Dendritic cell treated with granulocyte-macrophage colony-stimulating factor and Interleukin-4, amounts not matched to agents 40 ng/mL and 50 ng/mL, for 4 days (primary cell): ENCODE measurements at regions not wholly inside any gene's neighbourhood (a gene's known extent, or its start where the extent isn't known, plus 50 kb on each side); places are given as distances from the start of the nearest gene placed in this dataset.

Experiments
- H3K27ac Mint-ChIP-seq: one replicate; pipeline ENCODE4 v1.8.0; 2022; ENCODE audit warnings: mild to moderate bottlenecking, mixed read lengths
- H3K27me3 Mint-ChIP-seq: one replicate; pipeline ENCODE4 v1.8.0; 2022; ENCODE audit warnings: mild to moderate bottlenecking, mixed read lengths
- H3K36me3 Mint-ChIP-seq: one replicate; pipeline ENCODE4 v1.8.0; 2022; ENCODE audit warnings: low read depth, mixed read lengths
- H3K4me1 Mint-ChIP-seq: one replicate; pipeline ENCODE4 v1.8.0; 2022; ENCODE audit warnings: low read depth, mixed read lengths
- H3K4me3 Mint-ChIP-seq: one replicate; pipeline ENCODE4 v1.8.0; 2022; ENCODE audit warnings: mild to moderate bottlenecking, moderate library complexity, mixed read lengths
- H3K9me3 Mint-ChIP-seq: one replicate; pipeline ENCODE4 v1.8.0; 2022; ENCODE audit warnings: mixed read lengths
- intact Hi-C: fragments of 100-400 bp; cut with micrococcal nuclease; formaldehyde crosslinking; loops from one replicate; pipeline ENCODE4 v1.15.0; 2022

GRCh38 chr16:66014221-66014620 lies 352.3 kb upstream of the CDH5 start:
- H3K4me1 Mint-ChIP-seq: no peaks in the 10 kb centered on the region
- no peak overlapping the region for H3K27ac Mint-ChIP-seq
- no peaks in the 10 kb centered on the region for H3K9me3 Mint-ChIP-seq
- H3K36me3 Mint-ChIP-seq: no peaks in the 10 kb centered on the region
- H3K4me3 Mint-ChIP-seq: no peak overlapping the region
- intact Hi-C loops: no loop called here
- H3K27me3 Mint-ChIP-seq: peaks cover 3% of the 10 kb centered on the region

- Mint-ChIP-seq H3K27me3 (peaks cover 3% of the 10 kb centered on the region), H3K27ac (no peak overlapping the region), H3K4me1 (no peaks in the 10 kb centered on the region), H3K4me3 (no peak overlapping the region), H3K36me3 (no peaks in the 10 kb centered on the region), H3K9me3 (no peaks in the 10 kb centered on the region)
- intact Hi-C loops: no loop called here
Observed at GRCh38 chr16:66013486-66013885, 353.0 kb upstream of the CDH5 start.

- no peak overlapping the region for H3K4me3 Mint-ChIP-seq
- no peaks in the 10 kb centered on the region for H3K9me3 Mint-ChIP-seq
- H3K27me3 Mint-ChIP-seq: peaks cover 5% of the 10 kb centered on the region
- no peaks in the 10 kb centered on the region for H3K4me1 Mint-ChIP-seq
- intact Hi-C loops: no loop called here
- H3K27ac Mint-ChIP-seq: no peak overlapping the region
- H3K36me3 Mint-ChIP-seq: no peaks in the 10 kb centered on the region
Observed at GRCh38 chr16:66008136-66008535, 358.4 kb upstream of the CDH5 start.

- Mint-ChIP-seq H3K27me3 (peaks cover 4% of the 10 kb centered on the region), H3K4me3 (no peak overlapping the region), H3K4me1 (no peaks in the 10 kb centered on the region), H3K27ac (no peak overlapping the region), H3K9me3 (no peaks in the 10 kb centered on the region), H3K36me3 (no peaks in the 10 kb centered on the region)
- intact Hi-C loops: no loop called here
Observed at GRCh38 chr16:66007717-66008116, 358.8 kb upstream of the CDH5 start.

- H3K27ac Mint-ChIP-seq: no peak overlapping the region
- H3K4me3 Mint-ChIP-seq: no peak overlapping the region
- no peaks in the 10 kb centered on the region for H3K36me3 Mint-ChIP-seq
- H3K4me1 Mint-ChIP-seq: no peaks in the 10 kb centered on the region
- intact Hi-C loops: no loop called here
- peaks cover 4% of the 10 kb centered on the region for H3K27me3 Mint-ChIP-seq
- H3K9me3 Mint-ChIP-seq: no peaks in the 10 kb centered on the region
Observed at GRCh38 chr16:66006485-66006884, 360.0 kb upstream of the CDH5 start.

- intact Hi-C loops: no loop called here
- no peak overlapping the region for H3K27ac Mint-ChIP-seq
- H3K4me1 Mint-ChIP-seq: no peaks in the 10 kb centered on the region
Observed at GRCh38 chr16:66004699-66005098, 361.8 kb upstream of the CDH5 start.

GRCh38 chr16:66003201-66003600 lies 363.3 kb upstream of the CDH5 start:
- Mint-ChIP-seq H3K4me3 (no peak overlapping the region), H3K27me3 (peaks cover 9% of the 10 kb centered on the region), H3K36me3 (no peaks in the 10 kb centered on the region), H3K9me3 (no peaks in the 10 kb centered on the region), H3K27ac (no peak overlapping the region), H3K4me1 (no peaks in the 10 kb centered on the region)
- intact Hi-C loops: no loop called here

More at GRCh38 chr16:66004699-66005098, 361.8 kb upstream of the CDH5 start:
- Mint-ChIP-seq H3K36me3 (no peaks in the 10 kb centered on the region), H3K27me3 (peaks cover 9% of the 10 kb centered on the region), H3K9me3 (no peaks in the 10 kb centered on the region), H3K4me3 (no peak overlapping the region)

- Mint-ChIP-seq H3K4me1 (no peaks in the 10 kb centered on the region), H3K27me3 (peaks cover 9% of the 10 kb centered on the region), H3K4me3 (no peak overlapping the region), H3K36me3 (no peaks in the 10 kb centered on the region), H3K27ac (no peak overlapping the region), H3K9me3 (no peaks in the 10 kb centered on the region)
- intact Hi-C loops: no loop called here
Observed at GRCh38 chr16:66002601-66003000, 363.9 kb upstream of the CDH5 start.

GRCh38 chr16:66001432-66001831 lies 365.1 kb upstream of the CDH5 start:
- no peaks in the 10 kb centered on the region for H3K4me1 Mint-ChIP-seq
- intact Hi-C loops: no loop called here
- H3K4me3 Mint-ChIP-seq: no peak overlapping the region
- peaks cover 9% of the 10 kb centered on the region for H3K27me3 Mint-ChIP-seq
- no peak overlapping the region for H3K27ac Mint-ChIP-seq
- H3K9me3 Mint-ChIP-seq: no peaks in the 10 kb centered on the region
- no peaks in the 10 kb centered on the region for H3K36me3 Mint-ChIP-seq

GRCh38 chr16:65998443-65998842 lies 368.0 kb upstream of the CDH5 start:
- Mint-ChIP-seq H3K9me3 (no peaks in the 10 kb centered on the region), H3K27ac (no peak overlapping the region), H3K27me3 (peaks cover 6% of the 10 kb centered on the region), H3K4me1 (no peaks in the 10 kb centered on the region), H3K4me3 (no peak overlapping the region), H3K36me3 (no peaks in the 10 kb centered on the region)
- intact Hi-C loops: no loop called here

- Mint-ChIP-seq H3K27me3 (peaks cover 7% of the 10 kb centered on the region), H3K27ac (no peak overlapping the region), H3K36me3 (no peaks in the 10 kb centered on the region), H3K9me3 (no peaks in the 10 kb centered on the region), H3K4me3 (no peak overlapping the region), H3K4me1 (no peaks in the 10 kb centered on the region)
- intact Hi-C loops: no loop called here
Observed at GRCh38 chr16:65994291-65994690, 372.2 kb upstream of the CDH5 start.

- Mint-ChIP-seq H3K27me3 (peaks cover 7% of the 10 kb centered on the region), H3K36me3 (no peaks in the 10 kb centered on the region), H3K4me1 (no peaks in the 10 kb centered on the region), H3K27ac (no peak overlapping the region), H3K9me3 (no peaks in the 10 kb centered on the region), H3K4me3 (no peak overlapping the region)
- intact Hi-C loops: no loop called here
Observed at GRCh38 chr16:65991149-65991701, 375.3 kb upstream of the CDH5 start.

GRCh38 chr16:65989861-65990604 lies 376.5 kb upstream of the CDH5 start:
- Mint-ChIP-seq H3K9me3 (no peaks in the 10 kb centered on the region), H3K4me1 (no peaks in the 10 kb centered on the region), H3K27me3 (peaks cover 9% of the 10 kb centered on the region), H3K4me3 (no peak overlapping the region), H3K27ac (no peak overlapping the region), H3K36me3 (no peaks in the 10 kb centered on the region)
- intact Hi-C loops: no loop called here

- peaks cover 9% of the 10 kb centered on the region for H3K27me3 Mint-ChIP-seq
- H3K9me3 Mint-ChIP-seq: no peaks in the 10 kb centered on the region
Observed at GRCh38 chr16:65988024-65988595, 378.4 kb upstream of the CDH5 start.

More at GRCh38 chr16:65988024-65988595, 378.4 kb upstream of the CDH5 start:
- intact Hi-C loops: no loop called here
- Mint-ChIP-seq H3K36me3 (no peaks in the 10 kb centered on the region), H3K4me3 (no peak overlapping the region), H3K27ac (no peak overlapping the region), H3K4me1 (no peaks in the 10 kb centered on the region)
